Fibroblast of villous mesenchyme (primary cell): ENCODE measurements at regions not wholly inside any gene's neighbourhood (a gene's known extent, or its start where the extent isn't known, plus 50 kb on each side); places are given as distances from the start of the nearest gene placed in this dataset.
"Not testable (repeated sequence)": the region's sequence is repeated elsewhere in the genome, so short reads cannot be mapped to it uniquely, and the experiment has no call there.

Source experiments
- DNase-seq: peaks from one replicate; pipeline ENCODE4 v3.0.0-alpha.2; 2010; ENCODE audit warnings: low read depth
- H3K4me3 ChIP-seq: 2 replicates; pipeline ENCODE4 v1.5.1; 2011; ENCODE audit warnings: low read depth, mild to moderate bottlenecking, low read length
- CTCF ChIP-seq: IDR thresholded peaks from 2 replicates; pipeline ENCODE4 v1.5.1; 2012; ENCODE audit warnings: low read depth, mild to moderate bottlenecking, low read length; ENCODE audit not compliant: insufficient read depth

GRCh38 chr10:26367771-26368170 is 70.4 kb upstream of the APBB1IP start:
- no peak overlapping the region for H3K4me3 ChIP-seq
- TF ChIP-seq CTCF, result no peak
- DNase-seq, result peak; percentile 36

- no peak for DNase-seq
- no peak overlapping the region for H3K4me3 ChIP-seq
- no peak for TF ChIP-seq CTCF
Observed at GRCh38 chr10:26368463-26368862, 69.7 kb upstream of the APBB1IP start.

- no peak for DNase-seq
- TF ChIP-seq CTCF, result no peak
- H3K4me3 ChIP-seq, result no peak overlapping the region
Observed at GRCh38 chr10:26372513-26373354, 65.4 kb upstream of the APBB1IP start.

GRCh38 chr10:26374426-26374825 is 63.7 kb upstream of the APBB1IP start:
- TF ChIP-seq CTCF, result no peak
- DNase-seq, result no peak
- H3K4me3 ChIP-seq, result no peak overlapping the region

GRCh38 chr10:26377224-26377810 is 60.8 kb upstream of the APBB1IP start:
- not testable (repeated sequence) for DNase-seq, H3K4me3 ChIP-seq

- peak; percentile 29 for DNase-seq
- no peak for TF ChIP-seq CTCF
- no peak overlapping the region for H3K4me3 ChIP-seq
Observed at GRCh38 chr10:26378861-26379294, 59.3 kb upstream of the APBB1IP start.

GRCh38 chr10:26380815-26381214 is 57.3 kb upstream of the APBB1IP start:
- TF ChIP-seq CTCF, result no peak
- H3K4me3 ChIP-seq, result no peak overlapping the region
- DNase-seq, result no peak
